T1000 (cell line): ENCODE measurements at regions not wholly inside any gene's neighbourhood (a gene's known extent, or its start where the extent isn't known, plus 50 kb on each side); places are given as distances from the start of the nearest gene placed in this dataset.
"Not testable (repeated sequence)": the region's sequence is repeated elsewhere in the genome, so short reads cannot be mapped to it uniquely, and the experiment has no call there.

Experiments used
- DNase-seq: peaks from one replicate; lab custom pipeline; 2025; ENCODE audit warnings: mixed read lengths; lab: John Stamatoyannopoulos, UW

GRCh38 chr1:55535724-55536544 lies 320.8 kb upstream of the USP24 start:
- no peak for DNase-seq

GRCh38 chr1:55534565-55535121 lies 319.5 kb upstream of the USP24 start:
- DNase-seq = no peak

- no peak for DNase-seq
These were observed 316.5 kb upstream of the USP24 start for GRCh38 chr1:55531644-55532043.

GRCh38 chr1:55530749-55531478 lies 315.8 kb upstream of the USP24 start:
- DNase-seq = no peak

DNA sequence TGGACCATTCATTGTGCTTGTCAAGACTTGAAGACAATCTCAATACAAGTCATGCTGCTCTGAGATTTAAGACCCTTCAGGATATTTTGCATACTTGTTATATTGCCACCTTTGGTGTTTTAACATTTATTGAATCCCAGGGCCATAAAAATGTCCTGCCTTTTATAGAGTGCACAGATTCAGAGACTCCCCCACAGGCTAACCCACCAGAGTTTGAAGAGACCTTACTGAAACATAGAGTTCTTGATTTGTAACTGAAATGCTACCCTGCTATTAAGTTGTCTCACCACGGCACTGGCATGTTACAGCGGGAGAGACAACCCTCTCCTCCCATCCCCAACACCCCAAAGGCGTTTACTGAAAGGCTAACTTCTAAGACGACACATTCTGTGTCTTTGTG lies 313.9 kb upstream of the USP24 start:
- no peak for DNase-seq

DNA sequence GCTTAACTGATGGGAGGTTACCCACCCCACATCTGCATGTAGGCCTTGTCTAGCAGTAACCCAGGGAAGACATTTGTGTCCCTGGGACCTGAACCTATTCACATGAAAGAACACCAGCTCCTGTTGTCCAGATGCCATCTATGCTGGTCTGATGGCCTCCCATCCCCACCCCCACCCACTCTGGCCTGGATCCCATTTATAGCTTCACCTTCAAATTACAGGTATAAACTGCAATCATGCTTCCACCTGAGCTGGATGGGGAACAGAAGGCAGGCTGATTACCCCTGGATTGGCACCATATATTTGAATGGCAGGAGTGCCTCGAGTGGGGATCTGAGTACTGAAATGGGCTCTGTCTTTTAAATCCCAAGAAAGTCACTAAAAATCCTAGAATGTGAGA lies 312.7 kb upstream of the USP24 start:
- DNase-seq = no peak

DNA sequence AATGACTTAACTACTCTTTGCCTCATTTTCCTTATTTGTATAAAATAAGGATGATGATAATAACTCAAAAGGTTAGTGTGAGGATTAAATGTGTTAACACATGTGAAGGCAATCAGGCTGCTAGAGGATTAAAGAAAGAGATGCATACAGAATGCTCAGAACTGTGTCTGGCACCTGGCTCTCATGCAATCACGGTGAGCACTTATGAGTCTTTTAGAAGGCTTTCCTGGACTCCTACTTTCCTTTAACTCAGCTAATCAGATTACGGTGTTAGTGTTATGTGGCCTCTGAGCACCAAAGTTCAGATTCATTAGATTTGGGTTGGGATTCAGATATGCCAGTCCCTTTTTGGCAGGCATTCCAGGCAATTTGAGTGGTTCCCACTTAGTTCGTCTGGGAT lies 311.6 kb upstream of the USP24 start:
- no peak for DNase-seq

DNA sequence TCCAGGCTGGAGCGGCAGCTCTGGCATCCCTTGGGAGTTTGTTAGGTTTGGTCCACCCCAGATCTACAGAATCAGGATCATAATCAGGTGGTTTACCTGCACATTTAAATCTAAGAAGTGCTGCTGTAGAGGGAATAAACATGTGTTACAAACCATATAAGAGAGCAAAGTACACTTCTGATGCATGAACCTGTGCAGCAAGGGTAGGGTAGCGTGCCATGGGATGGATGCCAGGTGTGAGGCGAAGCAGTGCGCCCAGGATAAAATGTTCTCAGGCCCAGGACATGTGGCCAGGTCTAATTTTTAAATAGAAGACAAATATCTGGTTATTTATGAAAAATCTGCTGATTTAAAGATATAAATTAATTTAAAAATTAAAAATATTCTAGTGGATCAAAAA lies 308.8 kb upstream of the USP24 start:
- no peak for DNase-seq

DNA sequence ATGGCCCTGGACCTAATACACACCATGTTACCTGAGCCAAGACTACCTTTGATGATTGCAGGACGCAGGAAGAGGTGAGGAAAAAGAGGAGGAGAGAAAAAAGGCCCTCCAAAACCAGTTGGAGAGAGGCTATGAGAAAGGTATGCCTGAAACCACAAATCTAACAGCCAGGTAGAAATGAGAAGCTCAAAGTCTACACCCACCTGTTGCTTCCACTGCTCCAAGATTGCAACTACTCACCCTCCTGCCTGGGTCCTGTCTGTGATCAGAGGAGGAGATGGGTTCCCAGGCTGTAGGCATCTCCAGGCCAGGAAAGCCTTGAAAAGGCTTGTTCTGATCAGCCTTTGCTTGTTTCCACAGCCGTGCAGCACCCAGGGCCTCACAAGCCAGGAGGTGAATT lies 307.8 kb upstream of the USP24 start:
- no peak for DNase-seq

DNA sequence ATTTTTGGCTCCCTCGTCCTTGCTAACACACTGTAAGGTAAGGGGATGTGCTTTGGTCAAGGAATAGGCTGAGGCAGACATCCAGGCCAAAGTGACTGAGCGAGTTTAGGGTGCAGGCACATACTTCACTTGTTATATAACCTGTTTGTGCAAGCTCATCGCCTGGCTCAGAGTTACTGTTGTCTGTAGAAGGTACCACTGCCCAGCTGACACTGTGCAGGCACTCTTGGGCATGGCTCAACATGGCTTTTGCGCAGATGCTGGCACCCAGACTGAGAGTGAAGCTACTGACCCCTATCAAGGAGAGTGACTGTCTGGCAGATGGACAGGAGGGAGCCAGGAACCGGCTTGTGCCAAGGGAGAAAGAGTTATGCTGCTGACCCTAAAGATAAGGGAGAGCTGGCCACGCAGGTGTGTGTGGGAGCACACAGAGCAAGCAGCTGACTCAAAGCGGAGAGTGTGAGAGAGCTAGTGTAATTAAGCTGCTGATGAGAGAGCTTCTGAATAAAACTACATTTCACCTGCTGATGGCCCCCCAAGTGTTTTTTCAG lies 307.3 kb upstream of the USP24 start:
- DNase-seq = no peak

GRCh38 chr1:55520861-55521260 lies 305.7 kb upstream of the USP24 start:
- no peak for DNase-seq

GRCh38 chr1:55519937-55520683 lies 304.9 kb upstream of the USP24 start:
- DNase-seq = no peak

GRCh38 chr1:55519276-55519675 lies 304.1 kb upstream of the USP24 start:
- DNase-seq = no peak

DNA sequence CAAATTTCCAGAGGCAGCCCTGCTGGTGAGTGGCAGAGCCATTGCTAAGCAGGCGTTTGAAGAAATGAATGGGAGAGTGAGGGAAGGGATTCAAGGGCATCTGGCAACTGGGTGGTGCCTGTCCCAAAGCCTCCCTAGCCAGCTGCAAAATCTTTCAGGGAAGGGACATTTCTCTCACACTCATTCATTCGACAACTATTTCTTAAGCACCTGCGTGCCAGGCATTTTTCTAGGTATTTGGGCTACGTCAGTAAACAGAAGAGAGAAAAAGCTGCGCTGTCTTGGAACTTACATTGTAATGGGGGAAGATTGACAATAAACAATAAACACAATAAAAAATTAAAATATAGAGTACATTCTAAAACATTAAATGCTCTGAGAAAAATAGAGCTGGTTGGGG lies 301.9 kb upstream of the USP24 start:
- no peak for DNase-seq

DNA sequence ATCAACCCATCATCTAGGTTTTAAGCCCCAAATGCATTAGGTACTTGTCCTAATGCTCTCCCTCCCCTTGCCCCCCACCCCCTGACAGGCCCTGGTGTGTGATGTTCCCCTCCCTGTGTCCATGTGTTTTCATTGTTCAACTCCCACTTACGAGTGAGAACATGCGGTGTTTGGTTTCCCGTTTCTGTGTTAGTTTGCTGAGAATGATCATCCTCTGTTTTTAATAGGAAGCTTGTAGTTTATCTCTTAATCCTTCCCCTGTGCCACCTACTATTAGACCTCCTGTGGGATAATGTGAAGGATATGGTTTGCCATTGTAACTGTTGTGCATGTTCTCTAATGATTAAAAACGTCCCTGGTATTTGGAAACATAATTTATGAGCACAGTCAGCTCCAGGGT lies 299.4 kb upstream of the USP24 start:
- not testable (repeated sequence) for DNase-seq

DNA sequence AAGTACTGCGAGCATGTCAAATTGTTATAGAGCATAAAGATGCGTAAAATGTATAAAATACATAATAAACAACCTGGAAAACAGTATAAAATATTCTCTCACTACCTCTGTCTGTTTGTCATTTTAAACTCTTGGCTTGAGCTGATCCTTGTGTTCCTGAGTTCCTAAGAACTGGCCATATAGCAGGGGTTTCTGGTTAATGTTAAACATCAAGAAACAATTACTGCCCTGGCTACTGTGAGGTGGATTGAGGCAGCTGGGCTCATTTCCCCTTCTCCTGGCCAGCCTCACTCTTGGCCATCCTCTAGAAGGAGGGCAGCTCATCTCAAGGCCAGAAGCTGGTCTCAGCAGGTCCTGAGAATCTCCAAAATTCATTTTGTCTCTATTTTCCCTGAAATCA lies 297.3 kb upstream of the USP24 start:
- DNase-seq = no peak

DNA sequence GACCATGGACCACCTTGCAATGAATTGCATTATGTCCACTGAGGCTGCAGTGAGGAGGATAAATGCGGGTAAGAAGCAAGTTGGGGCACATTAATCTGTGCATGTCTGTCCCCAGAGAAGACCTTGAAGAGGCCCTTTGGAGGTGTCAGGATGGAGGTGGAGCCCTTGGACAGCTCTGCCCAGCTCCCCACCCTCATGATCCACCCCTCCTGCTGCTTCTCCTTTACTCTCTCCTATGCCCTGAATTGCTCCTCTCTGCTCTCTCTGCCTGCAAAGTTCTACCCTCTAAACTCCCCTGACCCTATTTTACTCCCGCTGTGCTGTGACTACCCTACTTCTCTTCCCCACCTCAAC lies 292.4 kb upstream of the USP24 start:
- DNase-seq = no peak

- peak; percentile 87 for DNase-seq
These were observed 291.8 kb upstream of the USP24 start for GRCh38 chr1:55506740-55507577.

GRCh38 chr1:55505326-55505725 lies 290.2 kb upstream of the USP24 start:
- DNase-seq = no peak

GRCh38 chr1:55504306-55504731 lies 289.2 kb upstream of the USP24 start:
- DNase-seq = peak; percentile 7

GRCh38 chr1:55503663-55504305 lies 288.6 kb upstream of the USP24 start:
- no peak for DNase-seq
